Stimulated activated CD8-positive, alpha-beta memory T cell treated with anti-CD3 and anti-CD28 coated beads, Interleukin-2, amount 100 ng/mL, for 1 hour (primary cell): ENCODE measurements at regions not wholly inside any gene's neighbourhood (a gene's known extent, or its start where the extent isn't known, plus 50 kb on each side); places are given as distances from the start of the nearest gene placed in this dataset.
"Not testable (repeated sequence)": the region's sequence is repeated elsewhere in the genome, so short reads cannot be mapped to it uniquely, and the experiment has no call there.

Experiments
- DNase-seq, 2 donors: peaks; one replicate each; pipeline ENCODE4 v3.0.0-alpha.2; 2020; ENCODE audit warnings: low read depth in 2 of 2

GRCh38 chr10:65126288-65126687, 1605.1 kb downstream of the REEP3 start:
- DNase-seq, result no peak

GRCh38 chr10:65128277-65128676, 1607.1 kb downstream of the REEP3 start:
- DNase-seq, result no peak

DNA sequence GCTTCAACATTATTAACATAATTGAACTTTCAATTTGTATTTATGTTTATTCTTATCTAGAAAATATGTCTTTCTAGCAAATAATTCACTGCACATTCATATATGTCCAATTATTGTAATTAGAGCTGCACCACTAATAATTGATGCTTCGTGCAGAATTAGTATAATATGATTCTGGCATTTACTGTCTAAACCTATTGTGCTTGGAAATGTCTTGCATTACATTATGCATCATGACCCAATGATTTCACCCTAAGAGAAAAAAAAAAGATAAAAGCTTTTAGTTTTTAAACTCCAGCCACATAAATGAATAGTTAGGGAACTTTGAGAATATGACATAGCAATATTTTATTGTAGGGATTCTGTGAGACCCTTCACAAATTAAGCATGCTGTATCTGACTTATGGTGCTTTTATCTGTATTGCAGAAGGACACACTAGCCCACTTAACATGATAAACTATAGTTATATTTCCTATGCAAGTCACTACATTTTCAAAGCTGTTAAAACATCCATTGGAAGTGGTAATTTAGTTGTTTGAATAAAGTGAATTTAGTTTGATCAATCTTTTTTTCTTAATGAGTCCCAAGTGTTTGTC, 1609.1 kb downstream of the REEP3 start:
- no peak for DNase-seq

GRCh38 chr10:65133652-65134051, 1612.5 kb downstream of the REEP3 start:
- no peak for DNase-seq

- DNase-seq, result no peak
These were observed 1614.3 kb downstream of the REEP3 start for GRCh38 chr10:65135508-65135907.

GRCh38 chr10:65142641-65143435, 1621.6 kb downstream of the REEP3 start:
- DNase-seq, result no peak

GRCh38 chr10:65143723-65144122, 1622.5 kb downstream of the REEP3 start:
- DNase-seq, result no peak

DNA sequence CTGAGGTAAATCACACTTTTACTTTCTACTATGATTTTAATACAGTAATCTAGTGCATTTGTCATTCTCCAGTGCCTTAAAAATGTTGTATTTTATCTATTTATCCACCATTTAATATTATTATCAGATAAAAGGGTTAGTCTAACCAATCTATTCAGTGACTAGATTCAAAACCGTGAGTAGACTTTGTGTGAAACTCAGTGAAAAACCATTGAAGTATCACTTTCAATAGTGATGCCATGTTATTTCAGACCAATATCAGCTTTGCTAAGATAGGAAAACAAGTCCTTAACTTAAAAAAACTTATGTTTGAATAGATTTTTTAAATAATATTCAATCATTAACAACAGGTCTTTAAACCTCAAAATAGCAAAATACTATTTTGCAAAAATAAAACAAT, 1628.7 kb downstream of the REEP3 start:
- no peak for DNase-seq

DNA sequence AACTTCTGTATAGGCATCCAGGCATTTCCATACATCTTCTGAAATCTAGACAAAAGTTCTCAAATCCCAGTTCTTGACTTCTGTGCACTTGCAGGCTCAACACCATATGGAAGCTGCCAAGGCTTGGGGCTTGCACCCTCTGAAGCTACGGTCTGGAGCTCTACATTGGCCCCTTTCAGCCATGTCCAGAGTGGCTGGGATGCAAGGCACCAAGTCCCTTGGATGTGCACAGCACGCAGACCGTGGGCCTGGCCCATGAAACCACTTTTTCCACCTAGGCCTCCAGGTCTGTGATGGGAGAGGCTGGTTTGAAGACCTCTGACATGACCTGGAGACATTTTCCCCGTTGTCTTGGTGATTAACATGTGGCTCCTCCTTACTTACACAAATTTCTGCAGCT, 1645.1 kb downstream of the REEP3 start:
- DNase-seq, result no peak

DNA sequence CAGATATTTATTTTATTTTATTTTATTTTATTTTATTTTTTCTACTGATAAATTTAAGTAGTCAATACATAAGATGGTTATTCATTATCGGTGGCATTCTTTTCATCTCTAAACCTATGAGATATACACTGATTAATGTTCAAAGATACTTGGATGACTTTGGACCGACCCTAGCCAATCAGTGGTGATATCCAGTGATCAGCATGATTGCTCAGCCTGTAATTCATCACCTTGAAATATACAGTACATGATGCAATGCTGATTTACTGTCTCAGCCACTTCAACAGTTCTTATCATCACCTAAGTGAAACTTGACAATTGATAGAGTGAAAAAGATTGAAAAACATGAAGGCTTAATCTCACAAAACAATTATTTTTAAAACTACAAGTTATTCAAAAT, 1651.0 kb downstream of the REEP3 start:
- no peak for DNase-seq

DNA sequence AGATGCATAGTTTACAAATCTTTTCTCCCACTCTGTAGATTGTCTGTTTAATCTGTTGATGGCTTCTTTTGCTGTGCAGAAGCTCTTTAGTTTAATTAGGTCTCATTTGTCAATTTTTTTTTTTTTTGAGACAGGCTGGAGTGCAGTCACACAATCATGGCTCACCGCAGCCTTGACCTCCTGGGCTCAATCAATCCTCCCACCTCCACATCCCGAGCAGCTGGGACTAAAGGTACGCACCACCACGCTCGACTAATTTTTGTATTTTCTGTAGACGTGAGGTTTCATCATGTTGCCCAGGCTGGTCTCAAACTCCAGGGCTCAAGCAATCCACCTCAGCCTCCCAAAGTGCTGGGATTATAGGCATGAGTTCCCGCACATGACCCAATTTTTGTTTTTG, 1655.8 kb downstream of the REEP3 start:
- DNase-seq, result no peak

- DNase-seq, result no peak
These were observed 1662.0 kb downstream of the REEP3 start for GRCh38 chr10:65183236-65183635.

GRCh38 chr10:65186668-65187067, 1665.5 kb downstream of the REEP3 start:
- DNase-seq, result not testable (repeated sequence)

DNA sequence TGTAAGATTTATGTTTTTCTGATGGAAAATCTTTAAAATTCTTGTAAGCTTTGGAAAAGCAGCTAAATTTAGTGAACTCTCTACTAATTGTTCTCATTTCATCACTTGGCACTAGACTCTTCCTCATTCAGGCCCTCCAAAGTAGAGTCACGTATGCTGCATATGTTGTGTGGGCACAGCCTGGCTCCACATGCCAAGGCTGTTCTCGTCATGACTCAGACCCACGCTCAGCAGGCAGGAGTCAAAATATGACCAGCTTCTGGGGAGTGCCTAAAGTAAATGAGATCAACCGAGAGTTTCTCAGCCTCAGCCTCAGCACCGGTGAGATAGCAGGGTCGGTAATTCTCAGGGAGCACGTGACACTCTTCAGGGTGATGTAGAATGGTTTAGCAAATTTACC, 1672.9 kb downstream of the REEP3 start:
- DNase-seq, result no peak

- DNase-seq, result no peak
These were observed 1673.4 kb downstream of the REEP3 start for GRCh38 chr10:65194555-65194954.

GRCh38 chr10:65196111-65196510, 1674.9 kb downstream of the REEP3 start:
- DNase-seq, result no peak

GRCh38 chr10:65197935-65198334, 1676.7 kb downstream of the REEP3 start:
- DNase-seq, result no peak

GRCh38 chr10:65201491-65201890, 1680.3 kb downstream of the REEP3 start:
- no peak for DNase-seq

GRCh38 chr10:65204999-65205398, 1683.8 kb downstream of the REEP3 start:
- no peak for DNase-seq

GRCh38 chr10:65213170-65213569, 1692.0 kb downstream of the REEP3 start:
- no peak for DNase-seq

GRCh38 chr10:65219444-65219843, 1698.2 kb downstream of the REEP3 start:
- no peak for DNase-seq

DNA sequence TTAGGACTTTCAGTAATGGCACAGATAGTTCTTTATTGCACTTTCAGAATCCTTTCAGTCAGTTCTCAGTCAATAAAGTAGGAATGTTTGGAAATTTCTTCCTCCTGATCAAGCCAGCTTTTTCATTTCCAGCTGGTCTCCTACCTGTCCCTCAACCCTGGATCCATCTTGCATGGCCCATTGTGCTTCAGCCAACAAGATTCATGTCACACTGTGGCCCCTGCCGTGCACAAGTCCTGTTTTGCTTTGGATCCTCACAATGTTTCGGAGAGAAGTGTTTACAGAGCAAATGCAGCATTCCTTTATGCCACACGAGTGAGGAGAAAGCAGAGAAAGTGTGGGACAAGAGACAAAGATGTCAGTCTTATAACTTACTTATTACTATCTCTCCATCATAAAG, 1694.7 kb upstream of the LRRTM3 start:
- DNase-seq, result no peak

GRCh38 chr10:65234261-65234660, 1691.6 kb upstream of the LRRTM3 start:
- DNase-seq, result no peak

GRCh38 chr10:65235266-65235665, 1690.6 kb upstream of the LRRTM3 start:
- no peak for DNase-seq
